Glutamatergic neuron (in vitro differentiated cells): ENCODE measurements at regions not wholly inside any gene's neighbourhood (a gene's known extent, or its start where the extent isn't known, plus 50 kb on each side); places are given as distances from the start of the nearest gene placed in this dataset.

Experiments used
- DNase-seq: peaks from one replicate; pipeline ENCODE4 v3.0.0; 2022
- H3K27ac Mint-ChIP-seq: one replicate; pipeline ENCODE4 v1.8.0; 2020; ENCODE audit warnings: mild to moderate bottlenecking, mixed read lengths, inconsistent platforms; ENCODE audit not compliant: unreplicated experiment
- H3K27me3 Mint-ChIP-seq: one replicate; pipeline ENCODE4 v1.8.0; 2020; ENCODE audit warnings: mild to moderate bottlenecking, moderate library complexity, mixed read lengths, inconsistent platforms; ENCODE audit not compliant: unreplicated experiment
- H3K36me3 Mint-ChIP-seq: one replicate; pipeline ENCODE4 v1.8.0; 2020; ENCODE audit warnings: mild to moderate bottlenecking, mixed read lengths, inconsistent platforms; ENCODE audit not compliant: unreplicated experiment
- H3K4me1 Mint-ChIP-seq: one replicate; pipeline ENCODE4 v1.8.0; 2020; ENCODE audit warnings: mild to moderate bottlenecking, low read depth, mixed read lengths, inconsistent platforms; ENCODE audit not compliant: unreplicated experiment
- H3K4me3 Mint-ChIP-seq: one replicate; pipeline ENCODE4 v1.8.0; 2020; ENCODE audit warnings: mild to moderate bottlenecking, mixed read lengths, inconsistent platforms; ENCODE audit not compliant: unreplicated experiment
- H3K9me3 Mint-ChIP-seq: one replicate; pipeline ENCODE4 v1.8.0; 2020; ENCODE audit warnings: mild to moderate bottlenecking, moderate library complexity, mixed read lengths, inconsistent platforms; ENCODE audit not compliant: unreplicated experiment
- CTCF ChIP-seq: fragments of 200-600 bp; sonication (generic); IDR thresholded peaks from one replicate; pipeline ENCODE4 v1.5.0; 2021; ENCODE audit not compliant: partially characterized antibody, unreplicated experiment

GRCh38 chr12:127861406-127861805, 405.6 kb upstream of the TMEM132C start:
- TF ChIP-seq CTCF, result no peak
- Mint-ChIP-seq H3K36me3 (no peaks in the 10 kb centered on the region), H3K9me3 (peaks cover 2% of the 10 kb centered on the region), H3K4me3 (no peak overlapping the region), H3K27me3 (peaks cover 5% of the 10 kb centered on the region), H3K4me1 (no peaks in the 10 kb centered on the region), H3K27ac (no peak overlapping the region)
- DNase-seq, result no peak

GRCh38 chr12:127873306-127873705, 393.7 kb upstream of the TMEM132C start:
- TF ChIP-seq CTCF, result no peak
- H3K27me3 Mint-ChIP-seq, result no peaks in the 10 kb centered on the region
- no peaks in the 10 kb centered on the region for H3K4me1 Mint-ChIP-seq
- H3K9me3 Mint-ChIP-seq, result peaks cover under 1% of the 10 kb centered on the region
- H3K27ac Mint-ChIP-seq, result no peak overlapping the region
- H3K4me3 Mint-ChIP-seq, result no peak overlapping the region
- H3K36me3 Mint-ChIP-seq, result no peaks in the 10 kb centered on the region
- no peak for DNase-seq

GRCh38 chr12:127881371-127882140, 385.4 kb upstream of the TMEM132C start:
- no peak for DNase-seq
- no peak for TF ChIP-seq CTCF
- no peaks in the 10 kb centered on the region for H3K36me3 Mint-ChIP-seq
- H3K27me3 Mint-ChIP-seq, result no peaks in the 10 kb centered on the region
- no peaks in the 10 kb centered on the region for H3K4me1 Mint-ChIP-seq
- no peak overlapping the region for H3K27ac Mint-ChIP-seq
- H3K4me3 Mint-ChIP-seq, result no peak overlapping the region
- peaks cover 1% of the 10 kb centered on the region for H3K9me3 Mint-ChIP-seq

- no peaks in the 10 kb centered on the region for H3K36me3 Mint-ChIP-seq
- DNase-seq, result no peak
- no peak overlapping the region for H3K4me3 Mint-ChIP-seq
- no peaks in the 10 kb centered on the region for H3K4me1 Mint-ChIP-seq
- TF ChIP-seq CTCF, result no peak
- H3K9me3 Mint-ChIP-seq, result peaks cover 1% of the 10 kb centered on the region
- no peaks in the 10 kb centered on the region for H3K27me3 Mint-ChIP-seq
- H3K27ac Mint-ChIP-seq, result no peak overlapping the region
Measured at GRCh38 chr12:127883013-127883412, 384.0 kb upstream of the TMEM132C start.

GRCh38 chr12:127885954-127886750, 380.8 kb upstream of the TMEM132C start:
- no peaks in the 10 kb centered on the region for H3K36me3 Mint-ChIP-seq

More at GRCh38 chr12:127885954-127886750, 380.8 kb upstream of the TMEM132C start:
- Mint-ChIP-seq H3K27ac (no peak overlapping the region), H3K4me1 (no peaks in the 10 kb centered on the region), H3K9me3 (peaks cover 2% of the 10 kb centered on the region), H3K27me3 (no peaks in the 10 kb centered on the region), H3K4me3 (no peak overlapping the region)
- no peak for TF ChIP-seq CTCF
- no peak for DNase-seq
